Heart left ventricle (tissue), 16 donors: ENCODE measurements at regions not wholly inside any gene's neighbourhood (a gene's known extent, or its start where the extent isn't known, plus 50 kb on each side); places are given as distances from the start of the nearest gene placed in this dataset.

Experiments used
- ATAC-seq, 4 donors: fragments of 200-7000 bp; cut with Tn5 transposase; one replicate each; pipeline ENCODE4 v1.9.1; 2020 to 2022; ENCODE audit warnings: moderate library complexity in 4 of 4, mild to moderate bottlenecking in 3 of 4, moderate number of reproducible peaks in 1 of 4
- DNase-seq, 5 donors: peaks; one replicate each; pipeline ENCODE4 v3.0.0-alpha.2; 2020
- H3K27ac ChIP-seq, 12 donors: fragments of 200-600 bp; sonication (generic) in 4 of 12; one replicate each; pipeline versions ENCODE4 v1.5.0 to v1.8.0; 2016 to 2022; ENCODE audit warnings: mild to moderate bottlenecking in 2 of 12
- H3K27me3 ChIP-seq, 9 donors: fragments of 200-600 bp; sonication (generic) in 2 of 9; one replicate each; pipeline versions ENCODE4 v1.5.1 to v1.8.0; 2016 to 2022; ENCODE audit warnings: mild to moderate bottlenecking in 3 of 9
- H3K36me3 ChIP-seq, 9 donors: fragments of 200-600 bp; sonication (generic) in 2 of 9; one replicate each; pipeline versions ENCODE4 v1.5.0 to v1.8.0; 2018 to 2022; ENCODE audit warnings: mild to moderate bottlenecking in 2 of 9
- H3K4me1 ChIP-seq, 12 donors: fragments of 200-600 bp; sonication (generic) in 4 of 12; one replicate each; pipeline versions ENCODE4 v1.5.0 to v1.8.0; 2016 to 2022; ENCODE audit warnings: mild to moderate bottlenecking in 3 of 12
- H3K4me3 ChIP-seq, 12 donors: fragments of 200-600 bp; sonication (generic) in 4 of 12; one replicate each; pipeline versions ENCODE4 v1.5.0 to v1.8.0; 2017 to 2022; ENCODE audit warnings: mild to moderate bottlenecking in 9 of 12, moderate library complexity in 4 of 12
- H3K9me3 ChIP-seq, 12 donors: fragments of 200-600 bp; sonication (generic) in 4 of 12; one replicate each; pipeline versions ENCODE4 v1.5.0 to v1.8.0; 2016 to 2022; ENCODE audit warnings: mild to moderate bottlenecking in 1 of 12
- POLR2A ChIP-seq, 2 donors: fragments of 450-650 bp; IDR thresholded peaks; one replicate each; pipeline ENCODE4 v1.6.1; 2017; ENCODE audit warnings: antibody characterized with exemption in 2 of 2, mild to moderate bottlenecking in 2 of 2, moderate library complexity in 2 of 2
- WGBS, 4 donors: extraction: QIAGEN DNeasy Blood & Tissue Kit in 2 of 4; methylation state at CpG; one replicate each; pipeline versions ENCODE4 v1.1.5 to v1.1.7; 2013 to 2018; 5-methylcytosine and 5-hydroxymethylcytosine counted together
- intact Hi-C, 10 donors: fragments of 100-400 bp; cut with DNase I; formaldehyde crosslinking; loops; one replicate each; pipeline versions ENCODE4 v1.11.1 to v1.14.2; 2022
- TF ChIP-seq, protein P1 (sequence below), 12 donors: fragments of 200-600 bp; sonication (generic) in 4 of 12; IDR thresholded peaks; one replicate each; pipeline versions ENCODE4 v1.5.0 to v1.8.0; 2018 to 2022; ENCODE audit warnings: antibody characterized with exemption in 12 of 12, mild to moderate bottlenecking in 5 of 12
- donor health status: ischemic (EF 13 %, LVEDD 7.1; RV severe dilation, severe dysfunction).
- donor health status: healthy with polysubstance abuse.
- donor health status: DM: no; HTN: yes; CAD: no.
- donor health status: DM: no; HTN: no; CAD: no.
- donor health status: ischemic (EF 25% LVEDD 6.9; RV normal size, moderate dysfunction).
- donor health status: ischemic (EF 25% LVEDD 5.7; RV mildly dilated, moderate dysfunction).
- donor health status: healthy.
- donor health status: DM: yes; HTN: yes; CAD: no.
- donor health status: ischemic (EF 35%, LVEDD 5.7; RV mildly dilated, moderate dysfunction).
- donor health status: nonischemic (EF 11% LVEDD 7.7; RV severe dilation, severe dysfunction).
- donor health status: DM: yes; HTN: yes; CAD: no.
- donor health status: PGD.
- donor health status: ischemic (EF 29% LVEDD 5.4; RV normal size, mild dysfunction).
- donor health status: nonischemic (EF 23%, LVEDD 6.1; RV moderate dilation, normal function).

DNA sequence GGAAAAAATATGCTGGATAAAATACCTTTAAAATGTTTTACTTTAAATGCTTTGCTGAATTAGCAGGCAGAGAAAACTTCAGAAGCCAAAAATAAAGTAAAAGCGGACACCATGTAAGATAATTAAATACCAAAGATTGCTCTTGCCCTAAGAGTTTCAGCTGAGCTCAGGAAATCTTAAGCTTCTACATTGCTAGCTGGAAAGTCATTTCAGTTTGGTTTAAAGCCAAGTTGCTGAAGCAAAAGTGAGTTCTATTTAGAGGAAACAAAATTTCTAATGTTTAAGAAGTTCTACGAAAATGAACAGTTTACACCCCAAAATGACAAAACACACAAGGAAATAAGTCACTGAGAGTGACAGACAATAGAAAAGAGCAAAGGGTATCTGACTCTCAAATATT is 310.0 kb downstream of the ADAMTS20 start:
- Histone ChIP-seq H3K4me3 (no peak overlapping the region), H3K4me1 (no peaks in the 10 kb centered on the region), H3K27ac (no peak overlapping the region), H3K27me3 (no peaks in the 10 kb centered on the region), H3K36me3 (no peaks in the 10 kb centered on the region), H3K9me3 (no peaks in the 10 kb centered on the region)
- intact Hi-C loops: no loop called here
- no peak for ATAC-seq
- no peak for DNase-seq
- WGBS, 4 donors: 51 to 60% (median 52%) methylated on average over 2 of the region's 2 CpGs
- no peak for TF ChIP-seq POLR2A (IDR thresholded peaks at IDR 0.05)
- TF ChIP-seq, protein P1, sequence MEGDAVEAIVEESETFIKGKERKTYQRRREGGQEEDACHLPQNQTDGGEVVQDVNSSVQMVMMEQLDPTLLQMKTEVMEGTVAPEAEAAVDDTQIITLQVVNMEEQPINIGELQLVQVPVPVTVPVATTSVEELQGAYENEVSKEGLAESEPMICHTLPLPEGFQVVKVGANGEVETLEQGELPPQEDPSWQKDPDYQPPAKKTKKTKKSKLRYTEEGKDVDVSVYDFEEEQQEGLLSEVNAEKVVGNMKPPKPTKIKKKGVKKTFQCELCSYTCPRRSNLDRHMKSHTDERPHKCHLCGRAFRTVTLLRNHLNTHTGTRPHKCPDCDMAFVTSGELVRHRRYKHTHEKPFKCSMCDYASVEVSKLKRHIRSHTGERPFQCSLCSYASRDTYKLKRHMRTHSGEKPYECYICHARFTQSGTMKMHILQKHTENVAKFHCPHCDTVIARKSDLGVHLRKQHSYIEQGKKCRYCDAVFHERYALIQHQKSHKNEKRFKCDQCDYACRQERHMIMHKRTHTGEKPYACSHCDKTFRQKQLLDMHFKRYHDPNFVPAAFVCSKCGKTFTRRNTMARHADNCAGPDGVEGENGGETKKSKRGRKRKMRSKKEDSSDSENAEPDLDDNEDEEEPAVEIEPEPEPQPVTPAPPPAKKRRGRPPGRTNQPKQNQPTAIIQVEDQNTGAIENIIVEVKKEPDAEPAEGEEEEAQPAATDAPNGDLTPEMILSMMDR (IDR thresholded peaks at IDR 0.05): no peak

DNA sequence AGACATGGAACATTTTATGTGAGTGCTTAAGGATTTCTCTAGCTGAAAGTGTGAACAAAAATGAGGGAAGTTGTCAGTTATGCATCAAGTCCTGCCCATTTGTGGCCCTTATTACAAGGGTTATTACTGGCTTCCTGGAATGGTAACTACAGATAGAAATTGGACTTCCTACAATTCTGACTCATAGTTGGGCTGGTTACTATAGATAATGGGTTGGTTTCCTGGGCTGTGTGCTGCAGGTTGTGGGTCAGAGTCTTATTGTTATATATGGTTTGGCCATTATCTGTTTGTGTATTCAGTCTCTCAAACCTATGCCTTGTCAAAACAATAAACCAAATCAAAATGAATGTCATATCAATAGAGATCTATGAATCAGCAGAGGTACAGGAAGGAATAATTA is 313.7 kb downstream of the ADAMTS20 start:
- H3K36me3 ChIP-seq: no peaks in the 10 kb centered on the region
- TF ChIP-seq, protein P1 (IDR thresholded peaks at IDR 0.05): no peak
- TF ChIP-seq POLR2A (IDR thresholded peaks at IDR 0.05): no peak
- no peaks in the 10 kb centered on the region for H3K27me3 ChIP-seq
- ATAC-seq (no peak), DNase-seq (no peak)
- intact Hi-C loops: no loop called here
- no peaks in the 10 kb centered on the region for H3K9me3 ChIP-seq
- H3K4me1 ChIP-seq: no peaks in the 10 kb centered on the region
- H3K27ac ChIP-seq: no peak overlapping the region
- no peak overlapping the region for H3K4me3 ChIP-seq

DNA sequence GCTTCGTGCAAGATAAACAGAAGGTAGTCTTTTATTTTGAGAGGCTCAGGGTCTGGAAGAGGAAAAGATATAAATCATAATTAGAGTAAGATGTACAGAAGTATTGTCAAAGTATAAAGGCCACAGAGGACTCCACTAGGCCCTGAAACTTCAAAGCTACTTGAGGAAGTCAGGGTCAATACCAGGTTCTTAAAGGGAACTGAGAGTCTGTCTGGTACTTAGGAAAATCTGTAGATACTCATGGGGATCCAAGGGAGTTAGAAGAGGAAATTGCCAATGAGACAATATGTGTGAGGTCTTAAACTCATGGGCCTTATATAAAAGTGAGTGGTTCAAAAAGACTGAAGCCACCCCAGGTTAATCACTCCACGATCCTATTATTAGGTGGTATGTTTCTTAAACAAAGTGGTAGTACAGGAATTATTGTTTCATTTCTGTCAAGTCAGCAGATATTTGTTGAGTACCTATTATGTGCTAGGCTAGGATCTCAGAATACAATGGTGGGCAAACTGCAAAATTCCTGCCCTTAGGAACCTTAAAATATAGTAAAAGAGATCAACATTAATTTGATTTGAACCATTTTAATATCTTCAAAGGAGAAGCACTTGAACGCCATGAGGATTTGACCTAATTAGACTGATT is 314.6 kb downstream of the ADAMTS20 start:
- Histone ChIP-seq H3K36me3 (no peaks in the 10 kb centered on the region), H3K27ac (no peak overlapping the region), H3K27me3 (no peaks in the 10 kb centered on the region), H3K4me1 (no peaks in the 10 kb centered on the region), H3K9me3 (no peaks in the 10 kb centered on the region), H3K4me3 (no peak overlapping the region)
- no peak for ATAC-seq
- WGBS, 4 donors: 92 to 97% (median 96%) methylated on average over 3 of the region's 3 CpGs
- no peak for DNase-seq
- intact Hi-C loops: no loop called here
- TF ChIP-seq POLR2A (IDR thresholded peaks at IDR 0.05): no peak
- TF ChIP-seq, protein P1 (IDR thresholded peaks at IDR 0.05): no peak

DNA sequence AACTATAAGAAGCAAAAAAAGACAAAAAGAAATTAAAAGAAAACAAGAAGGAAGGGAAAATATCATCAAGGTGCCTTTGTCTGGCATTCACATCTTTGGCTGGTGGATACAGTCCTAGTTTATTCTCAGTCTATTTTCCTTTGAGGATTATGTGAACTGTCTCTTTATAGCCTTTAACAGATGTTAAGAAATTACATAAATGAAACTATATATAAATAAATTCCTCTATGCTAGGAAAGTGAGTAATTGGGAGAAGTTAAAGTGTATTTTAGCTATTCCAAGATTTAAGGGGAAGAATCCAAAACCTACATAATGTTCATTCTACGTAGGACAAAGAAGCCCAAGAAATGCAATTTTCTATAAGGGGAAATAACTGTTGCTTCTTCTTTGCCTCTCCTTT is 316.3 kb downstream of the ADAMTS20 start:
- Histone ChIP-seq H3K36me3 (no peaks in the 10 kb centered on the region), H3K27ac (no peak overlapping the region), H3K4me3 (no peak overlapping the region), H3K9me3 (no peaks in the 10 kb centered on the region), H3K27me3 (no peaks in the 10 kb centered on the region), H3K4me1 (no peaks in the 10 kb centered on the region)
- intact Hi-C loops: no loop called here
- no peak for DNase-seq
- ATAC-seq: no peak
- TF ChIP-seq POLR2A (IDR thresholded peaks at IDR 0.05): no peak
- WGBS, 4 donors: 83 to 100% (median 91%) methylated on average over 1 of the region's 1 CpG

DNA sequence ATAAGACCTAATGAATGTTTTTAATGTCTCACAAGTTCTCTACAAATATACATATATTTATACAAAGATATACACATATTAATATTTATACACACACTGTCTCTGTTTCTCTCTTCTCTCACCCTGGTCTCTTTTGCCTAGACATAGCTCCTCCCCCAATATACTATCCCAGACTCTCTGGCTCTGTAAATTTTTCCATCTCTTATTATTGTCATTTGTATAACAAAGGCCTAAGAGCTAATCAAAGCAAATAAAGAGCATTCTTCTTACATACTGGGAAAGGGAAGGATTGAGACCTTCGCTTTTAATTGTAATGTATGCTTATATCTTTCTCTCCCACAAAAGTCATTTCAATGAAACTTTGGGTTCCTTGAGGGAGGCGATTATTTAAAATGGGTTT is 318.1 kb downstream of the ADAMTS20 start:
- no peak overlapping the region for H3K4me3 ChIP-seq
- intact Hi-C loops: no loop called here
- TF ChIP-seq, protein P1 (IDR thresholded peaks at IDR 0.05): no peak
- no peak for TF ChIP-seq POLR2A (IDR thresholded peaks at IDR 0.05)
- H3K27me3 ChIP-seq: no peaks in the 10 kb centered on the region
- no peak for ATAC-seq
- H3K36me3 ChIP-seq: no peaks in the 10 kb centered on the region
- no peak for DNase-seq
- no peak overlapping the region for H3K27ac ChIP-seq
- no peaks in the 10 kb centered on the region for H3K9me3 ChIP-seq
- H3K4me1 ChIP-seq: no peaks in the 10 kb centered on the region
- WGBS, 4 donors: 90 to 99% (median 96%) methylated on average over 2 of the region's 2 CpGs
